ENCODE measurements at regions not wholly inside any gene's neighbourhood (a gene's known extent, or its start where the extent isn't known, plus 50 kb on each side); places are given as distances from the start of the nearest gene placed in this dataset.
A peak's percentile ranks its signal among the peaks of the same experiment; 100 is the strongest.
"Not testable (repeated sequence)": the region's sequence is repeated elsewhere in the genome, so short reads cannot be mapped to it uniquely, and the experiment has no call there.

DNA sequence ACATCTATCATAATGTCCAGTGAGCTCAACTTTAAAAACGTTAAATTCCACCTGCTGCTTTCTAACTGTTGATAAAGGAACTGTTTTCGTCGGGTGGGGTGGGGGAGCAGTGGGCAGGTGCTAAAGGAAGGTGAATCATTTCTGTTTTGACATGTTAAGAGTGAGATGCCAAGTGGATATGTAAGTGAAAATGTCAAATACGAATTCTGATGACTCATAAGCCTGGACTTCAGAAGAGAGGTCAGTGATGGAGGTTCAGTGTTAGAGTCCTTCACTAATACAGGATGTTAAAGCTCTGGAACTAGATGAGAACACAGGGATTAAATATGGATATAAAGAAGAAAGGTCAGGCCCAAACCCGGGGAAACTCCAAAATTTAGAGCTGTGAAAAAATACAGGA is 617.9 kb upstream of the CTNND2 start:
- no peaks in the 10 kb centered on the region for H3K36me3 Mint-ChIP-seq (ENCODE audit: insufficient read depth, unreplicated experiment)
- H3K4me3 Mint-ChIP-seq (ENCODE audit: unreplicated experiment) = no peak overlapping the region
- CTCF ChIA-PET = interaction anchor here (0.6 to 0.7 kb wide), 2 partner anchors 42 to 1107 kb away, joined by 3 to 4 read pairs; no protein-coding TSS in a partner anchor
- peak; percentile 57 for DNase-seq (ENCODE audit: unreplicated experiment)
- intact Hi-C loops (cut with micrococcal nuclease) = no loop called here
- no TSS peak for BruUV-seq (replicated peaks)
- H3K27ac Mint-ChIP-seq (ENCODE audit: low read depth, unreplicated experiment) = no peak overlapping the region
- POLR2A ChIA-PET = interaction anchor here (0.6 to 0.8 kb wide), 4 partner anchors 8 to 169 kb away, joined by 3 read pairs; no protein-coding TSS in a partner anchor
- TF ChIP-seq, protein P1, sequence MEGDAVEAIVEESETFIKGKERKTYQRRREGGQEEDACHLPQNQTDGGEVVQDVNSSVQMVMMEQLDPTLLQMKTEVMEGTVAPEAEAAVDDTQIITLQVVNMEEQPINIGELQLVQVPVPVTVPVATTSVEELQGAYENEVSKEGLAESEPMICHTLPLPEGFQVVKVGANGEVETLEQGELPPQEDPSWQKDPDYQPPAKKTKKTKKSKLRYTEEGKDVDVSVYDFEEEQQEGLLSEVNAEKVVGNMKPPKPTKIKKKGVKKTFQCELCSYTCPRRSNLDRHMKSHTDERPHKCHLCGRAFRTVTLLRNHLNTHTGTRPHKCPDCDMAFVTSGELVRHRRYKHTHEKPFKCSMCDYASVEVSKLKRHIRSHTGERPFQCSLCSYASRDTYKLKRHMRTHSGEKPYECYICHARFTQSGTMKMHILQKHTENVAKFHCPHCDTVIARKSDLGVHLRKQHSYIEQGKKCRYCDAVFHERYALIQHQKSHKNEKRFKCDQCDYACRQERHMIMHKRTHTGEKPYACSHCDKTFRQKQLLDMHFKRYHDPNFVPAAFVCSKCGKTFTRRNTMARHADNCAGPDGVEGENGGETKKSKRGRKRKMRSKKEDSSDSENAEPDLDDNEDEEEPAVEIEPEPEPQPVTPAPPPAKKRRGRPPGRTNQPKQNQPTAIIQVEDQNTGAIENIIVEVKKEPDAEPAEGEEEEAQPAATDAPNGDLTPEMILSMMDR (IDR thresholded peaks at IDR 0.05; ENCODE audit: unreplicated experiment) = no peak
- H3K4me1 Mint-ChIP-seq (ENCODE audit: insufficient read depth, unreplicated experiment) = peaks cover 19% of the 10 kb centered on the region
- peaks cover 6% of the 10 kb centered on the region for H3K9me3 Mint-ChIP-seq (ENCODE audit: unreplicated experiment)
- no peaks in the 10 kb centered on the region for H3K27me3 Mint-ChIP-seq (ENCODE audit: insufficient read depth, unreplicated experiment)

DNA sequence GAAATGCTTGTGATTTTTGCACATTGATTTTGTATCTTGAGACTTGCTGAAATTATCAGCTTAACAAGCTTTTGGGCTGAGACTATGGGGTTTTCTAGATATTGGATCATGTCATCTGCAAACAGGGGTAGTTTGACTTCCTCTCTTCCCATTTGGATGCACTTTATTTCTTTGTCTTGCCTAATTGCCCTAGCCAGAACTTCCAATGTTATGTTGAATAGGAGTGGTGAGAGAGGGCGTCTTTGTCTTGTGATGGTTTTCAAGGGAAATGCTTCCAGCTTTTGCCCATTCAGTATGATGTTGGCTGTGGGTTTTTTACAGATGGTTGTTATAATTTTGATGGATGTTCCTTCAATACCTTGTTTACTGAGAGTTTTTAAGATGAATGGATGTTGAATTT is 600.7 kb upstream of the CTNND2 start:
- H3K36me3 Mint-ChIP-seq (ENCODE audit: insufficient read depth, unreplicated experiment); CTCF ChIA-PET; H3K9me3 Mint-ChIP-seq (ENCODE audit: unreplicated experiment); intact Hi-C loops (cut with micrococcal nuclease); H3K4me3 Mint-ChIP-seq (ENCODE audit: unreplicated experiment); BruUV-seq (replicated peaks); H3K27me3 Mint-ChIP-seq (ENCODE audit: insufficient read depth, unreplicated experiment); POLR2A ChIA-PET; H3K27ac Mint-ChIP-seq (ENCODE audit: low read depth, unreplicated experiment); DNase-seq (ENCODE audit: unreplicated experiment); H3K4me1 Mint-ChIP-seq (ENCODE audit: insufficient read depth, unreplicated experiment): not testable (repeated sequence)

DNA sequence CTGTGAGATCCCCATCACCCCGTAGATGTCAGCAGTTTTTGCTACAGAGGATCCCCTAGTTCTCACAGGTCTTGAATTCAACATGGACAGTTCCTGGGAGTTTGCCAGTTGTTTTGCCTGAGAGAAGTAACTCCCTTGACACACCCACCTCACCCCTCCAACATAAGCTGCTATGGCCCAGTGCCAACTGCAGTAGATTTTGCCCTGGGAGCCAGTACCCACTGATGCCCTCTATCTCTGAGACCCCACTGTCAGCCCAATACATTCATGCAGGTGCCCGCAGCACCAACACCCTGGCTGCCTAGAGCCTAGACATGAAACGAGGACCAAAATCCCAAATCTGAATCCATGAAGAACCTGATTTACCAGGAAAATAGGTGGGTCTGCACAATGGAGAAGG is 583.9 kb upstream of the CTNND2 start:
- peak; percentile 2 for DNase-seq (ENCODE audit: unreplicated experiment)
- no peaks in the 10 kb centered on the region for H3K4me1 Mint-ChIP-seq (ENCODE audit: insufficient read depth, unreplicated experiment)
- ChIA-PET POLR2A (no interaction called here), CTCF (no interaction called here)
- intact Hi-C loops (cut with micrococcal nuclease) = no loop called here
- BruUV-seq (replicated peaks) = no TSS peak
- no peaks in the 10 kb centered on the region for H3K27me3 Mint-ChIP-seq (ENCODE audit: insufficient read depth, unreplicated experiment)
- no peak overlapping the region for H3K4me3 Mint-ChIP-seq (ENCODE audit: unreplicated experiment)
- TF ChIP-seq, protein P1 (IDR thresholded peaks at IDR 0.05; ENCODE audit: unreplicated experiment) = no peak
- H3K27ac Mint-ChIP-seq (ENCODE audit: low read depth, unreplicated experiment) = no peak overlapping the region
- H3K9me3 Mint-ChIP-seq (ENCODE audit: unreplicated experiment) = peaks cover 33% of the 10 kb centered on the region
- no peaks in the 10 kb centered on the region for H3K36me3 Mint-ChIP-seq (ENCODE audit: insufficient read depth, unreplicated experiment)

DNA sequence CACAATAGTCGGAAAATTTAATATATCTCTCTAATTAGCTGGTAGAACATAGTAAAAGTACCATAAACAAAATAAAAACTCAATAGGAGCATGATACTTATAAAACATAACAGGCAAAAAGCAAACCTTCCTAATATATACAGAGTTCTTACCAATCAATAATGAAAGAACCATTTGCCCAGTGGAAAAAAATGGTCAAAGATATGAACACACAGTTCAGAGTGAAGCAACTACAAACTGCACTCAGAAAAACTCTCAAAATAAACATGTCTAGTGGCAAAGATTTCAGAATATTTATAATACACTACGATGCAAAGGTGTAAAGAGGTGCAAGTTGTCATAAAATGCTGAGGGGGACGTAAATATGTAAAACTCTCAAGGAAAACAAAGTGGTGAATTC is 576.2 kb upstream of the CTNND2 start:
- BruUV-seq (replicated peaks) = no TSS peak
- no peak for DNase-seq (ENCODE audit: unreplicated experiment)
- peaks cover 6% of the 10 kb centered on the region for H3K36me3 Mint-ChIP-seq (ENCODE audit: insufficient read depth, unreplicated experiment)
- H3K27ac Mint-ChIP-seq (ENCODE audit: low read depth, unreplicated experiment) = no peak overlapping the region
- TF ChIP-seq, protein P1 (IDR thresholded peaks at IDR 0.05; ENCODE audit: unreplicated experiment) = no peak
- intact Hi-C loops (cut with micrococcal nuclease) = no loop called here
- no peaks in the 10 kb centered on the region for H3K4me1 Mint-ChIP-seq (ENCODE audit: insufficient read depth, unreplicated experiment)
- POLR2A ChIA-PET = no interaction called here
- CTCF ChIA-PET = interaction anchor here (1.1 kb wide), 1 partner anchor 42 kb away, joined by 4 read pairs; no protein-coding TSS in a partner anchor
- H3K4me3 Mint-ChIP-seq (ENCODE audit: unreplicated experiment) = no peak overlapping the region
- H3K27me3 Mint-ChIP-seq (ENCODE audit: insufficient read depth, unreplicated experiment) = no peaks in the 10 kb centered on the region
- peaks cover 9% of the 10 kb centered on the region for H3K9me3 Mint-ChIP-seq (ENCODE audit: unreplicated experiment)

DNA sequence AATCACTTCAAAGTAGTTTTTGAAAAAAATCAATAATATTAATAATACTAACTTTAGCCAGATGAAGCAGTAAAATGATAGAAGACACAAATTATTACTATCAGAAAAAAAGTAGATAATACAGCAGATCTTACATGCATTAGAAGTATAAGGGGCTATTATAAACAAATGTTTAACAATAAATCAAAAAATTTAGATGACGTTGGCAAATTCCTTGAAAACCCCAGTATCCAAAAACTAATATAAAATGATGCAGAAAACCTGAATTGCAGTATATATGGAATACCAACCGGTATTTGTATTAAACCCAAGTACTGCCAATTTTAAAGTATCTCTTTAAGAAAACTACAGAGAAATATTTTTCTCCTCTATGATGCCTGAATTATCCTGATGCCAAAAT is 573.3 kb upstream of the CTNND2 start:
- Mint-ChIP-seq H3K4me1 (ENCODE audit: insufficient read depth, unreplicated experiment) (no peaks in the 10 kb centered on the region), H3K27me3 (ENCODE audit: insufficient read depth, unreplicated experiment) (no peaks in the 10 kb centered on the region), H3K27ac (ENCODE audit: low read depth, unreplicated experiment) (no peak overlapping the region), H3K9me3 (ENCODE audit: unreplicated experiment) (no peaks in the 10 kb centered on the region), H3K36me3 (ENCODE audit: insufficient read depth, unreplicated experiment) (peaks cover 6% of the 10 kb centered on the region), H3K4me3 (ENCODE audit: unreplicated experiment) (no peak overlapping the region)
- ChIA-PET CTCF (no interaction called here), POLR2A (no interaction called here)
- intact Hi-C loops (cut with micrococcal nuclease) = no loop called here
- no TSS peak for BruUV-seq (replicated peaks)
- TF ChIP-seq, protein P1 (IDR thresholded peaks at IDR 0.05; ENCODE audit: unreplicated experiment) = no peak
- DNase-seq (ENCODE audit: unreplicated experiment) = no peak

Data from MCF 10A (cell line).